ENCODE measurements at regions not wholly inside any gene's neighbourhood (a gene's known extent, or its start where the extent isn't known, plus 50 kb on each side); places are given as distances from the start of the nearest gene placed in this dataset. TPM values are rescaled to one million over a fixed set of nuclear protein-coding genes. Genes with fewer than 3 reads are reported as not detected.

DNA sequence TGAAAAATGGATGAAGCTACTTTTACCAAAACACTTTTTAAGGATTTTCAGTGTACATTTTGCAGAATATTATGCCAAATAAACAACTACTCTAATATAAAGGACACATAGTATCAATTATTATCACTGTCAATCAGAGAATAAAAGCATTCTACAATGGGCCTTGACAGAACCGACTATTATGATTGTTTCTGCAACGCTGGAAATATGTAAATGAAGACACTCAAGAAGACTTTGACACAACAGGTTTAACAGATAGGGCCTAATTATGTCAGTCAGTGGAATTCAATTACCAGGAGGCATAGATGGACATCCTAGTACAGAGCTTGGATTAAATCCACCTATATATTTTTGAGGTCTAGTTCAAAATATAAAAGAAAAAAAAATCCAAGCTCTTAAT is 58.7 kb upstream of the SOX5 start:
- H3K27ac ChIP-seq (replicated peaks): no peak overlapping the region
- H3K4me3 ChIP-seq (replicated peaks; ENCODE audit: insufficient read depth, low read length): no peak overlapping the region
- TF ChIP-seq, protein P1, sequence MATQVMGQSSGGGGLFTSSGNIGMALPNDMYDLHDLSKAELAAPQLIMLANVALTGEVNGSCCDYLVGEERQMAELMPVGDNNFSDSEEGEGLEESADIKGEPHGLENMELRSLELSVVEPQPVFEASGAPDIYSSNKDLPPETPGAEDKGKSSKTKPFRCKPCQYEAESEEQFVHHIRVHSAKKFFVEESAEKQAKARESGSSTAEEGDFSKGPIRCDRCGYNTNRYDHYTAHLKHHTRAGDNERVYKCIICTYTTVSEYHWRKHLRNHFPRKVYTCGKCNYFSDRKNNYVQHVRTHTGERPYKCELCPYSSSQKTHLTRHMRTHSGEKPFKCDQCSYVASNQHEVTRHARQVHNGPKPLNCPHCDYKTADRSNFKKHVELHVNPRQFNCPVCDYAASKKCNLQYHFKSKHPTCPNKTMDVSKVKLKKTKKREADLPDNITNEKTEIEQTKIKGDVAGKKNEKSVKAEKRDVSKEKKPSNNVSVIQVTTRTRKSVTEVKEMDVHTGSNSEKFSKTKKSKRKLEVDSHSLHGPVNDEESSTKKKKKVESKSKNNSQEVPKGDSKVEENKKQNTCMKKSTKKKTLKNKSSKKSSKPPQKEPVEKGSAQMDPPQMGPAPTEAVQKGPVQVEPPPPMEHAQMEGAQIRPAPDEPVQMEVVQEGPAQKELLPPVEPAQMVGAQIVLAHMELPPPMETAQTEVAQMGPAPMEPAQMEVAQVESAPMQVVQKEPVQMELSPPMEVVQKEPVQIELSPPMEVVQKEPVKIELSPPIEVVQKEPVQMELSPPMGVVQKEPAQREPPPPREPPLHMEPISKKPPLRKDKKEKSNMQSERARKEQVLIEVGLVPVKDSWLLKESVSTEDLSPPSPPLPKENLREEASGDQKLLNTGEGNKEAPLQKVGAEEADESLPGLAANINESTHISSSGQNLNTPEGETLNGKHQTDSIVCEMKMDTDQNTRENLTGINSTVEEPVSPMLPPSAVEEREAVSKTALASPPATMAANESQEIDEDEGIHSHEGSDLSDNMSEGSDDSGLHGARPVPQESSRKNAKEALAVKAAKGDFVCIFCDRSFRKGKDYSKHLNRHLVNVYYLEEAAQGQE (IDR thresholded peaks at IDR 0.05; ENCODE audit: insufficient replicate concordance, low read depth): no peak
- no peak for TF ChIP-seq CTCF (IDR thresholded peaks at IDR 0.05; ENCODE audit: insufficient read depth, low read length)
- TF ChIP-seq SPI1 (IDR thresholded peaks at IDR 0.05; ENCODE audit: borderline replicate concordance, low read depth): no peak
- TF ChIP-seq GABPA (IDR thresholded peaks at IDR 0.05; ENCODE audit: low read depth): no peak
- TF ChIP-seq POLR2AphosphoS5 (IDR thresholded peaks at IDR 0.05; ENCODE audit: low read depth): no peak
- no peak for DNase-seq (ENCODE audit: low read depth in 1 of 2, low spot score in 1 of 2)
- no peaks in the 10 kb centered on the region for H3K27me3 ChIP-seq (ENCODE audit: insufficient read depth, poor library complexity, severe bottlenecking)

Small RNA genes in the stretch of these regions (microRNA-seq; reads per million reads assigned to microRNA genes)
- gene MIR920: not detected
